HepG2 (cell line): ENCODE measurements at regions not wholly inside any gene's neighbourhood (a gene's known extent, or its start where the extent isn't known, plus 50 kb on each side); places are given as distances from the start of the nearest gene placed in this dataset.

Experiments
- CBX5 ChIP-seq: sonication (generic); formaldehyde crosslinking; IDR thresholded peaks from 2 replicates; pipeline ENCODE4 v1.4.0; 2020; ENCODE audit warnings: missing genetic modification reagents, borderline replicate concordance
- CHCHD3 ChIP-seq: sonication (generic); formaldehyde crosslinking; IDR thresholded peaks from 2 replicates; pipeline ENCODE4 v1.8.0; 2022; ENCODE audit warnings: mild to moderate bottlenecking, missing genetic modification reagents, moderate library complexity
- DMAP1 ChIP-seq: IDR thresholded peaks from 2 replicates; pipeline ENCODE4 v1.6.1; 2016
- ISL2 ChIP-seq: sonication (generic); formaldehyde crosslinking; IDR thresholded peaks from 2 replicates; pipeline ENCODE4 v1.5.0; 2020; ENCODE audit warnings: missing genetic modification reagents
- KMT2B ChIP-seq: IDR thresholded peaks from 2 replicates; pipeline ENCODE4 v1.6.1; 2016; ENCODE audit warnings: missing genetic modification reagents, missing compliant biosample characterization
- MEF2D ChIP-seq: sonication (generic); formaldehyde crosslinking; IDR thresholded peaks from 2 replicates; pipeline ENCODE4 v1.5.1; 2020; ENCODE audit warnings: mild to moderate bottlenecking, missing genetic modification reagents
- REST ChIP-seq, 2 experiments: IDR thresholded peaks; 2 replicates each; pipeline ENCODE4 v1.6.1; 2011 to 2012; ENCODE audit warnings: low read length in 2 of 2, borderline replicate concordance in 1 of 2, low read depth in 1 of 2, mild to moderate bottlenecking in 1 of 2, moderate library complexity in 1 of 2
- TGIF2 ChIP-seq: IDR thresholded peaks from 2 replicates; pipeline ENCODE4 v1.6.1; 2016; ENCODE audit warnings: control low read depth, missing compliant biosample characterization
- ZNF142 ChIP-seq: sonication (generic); formaldehyde crosslinking; IDR thresholded peaks from 2 replicates; pipeline ENCODE4 v1.4.0; 2020; ENCODE audit warnings: missing genetic modification reagents
- ZNF792 ChIP-seq: IDR thresholded peaks from 2 replicates; pipeline ENCODE4 v1.6.1; 2016
- TF ChIP-seq, protein P1 (sequence below): sonication (generic); formaldehyde crosslinking; IDR thresholded peaks from 2 replicates; pipeline ENCODE4 v1.4.0; 2020; ENCODE audit warnings: missing genetic modification reagents
- TF ChIP-seq, protein P2 (sequence below): sonication (generic); formaldehyde crosslinking; IDR thresholded peaks from 2 replicates; pipeline ENCODE4 v1.4.0; 2020; ENCODE audit warnings: mild to moderate bottlenecking, missing genetic modification reagents

DNA sequence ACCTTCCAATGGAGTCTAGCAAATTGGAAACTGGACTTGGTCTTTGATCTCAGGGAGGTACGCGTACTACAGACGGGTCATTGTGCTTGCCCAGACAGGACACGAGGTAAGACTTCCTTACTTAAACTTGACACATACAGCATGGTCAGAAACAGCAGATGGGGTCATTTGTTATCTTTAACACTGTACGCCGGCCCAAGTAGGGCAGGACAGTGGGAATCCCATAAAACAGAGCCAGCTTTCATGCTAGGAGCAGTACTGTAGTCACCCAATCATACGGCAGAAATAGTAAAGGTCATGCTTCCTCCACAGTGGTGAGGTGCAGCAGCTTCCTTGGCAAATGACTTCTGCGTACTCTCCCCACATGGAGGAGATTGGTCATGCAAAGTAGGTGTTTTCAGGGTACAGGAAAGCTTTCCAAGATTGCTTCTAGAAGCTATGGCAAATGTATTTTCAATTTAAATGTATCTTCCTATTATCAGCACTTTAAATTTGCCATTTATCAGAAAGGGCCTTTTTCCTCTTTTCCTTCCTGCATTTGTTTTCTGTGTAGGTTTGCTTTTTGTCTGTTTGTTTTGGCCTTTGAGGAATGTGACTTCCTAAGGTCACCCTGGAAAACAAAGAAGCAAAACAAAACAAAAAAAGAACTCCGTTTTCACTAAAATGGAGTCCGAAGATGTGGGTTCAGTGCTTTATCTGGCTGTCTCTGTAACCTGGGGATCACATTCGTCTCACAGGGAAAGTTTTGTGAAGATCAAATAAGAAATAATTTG lies 74.0 kb upstream of the DSG1 start (continued):
- TF ChIP-seq REST (IDR thresholded peaks at IDR 0.05; ENCODE audit: borderline replicate concordance in 1 of 2, low read depth in 1 of 2, low read length in 2 of 2) (peak in 1 of 2 experiments; percentile 12; a peak in 1 of 4 replicates), ZNF142 (CRISPR knock-in tag) (peak; percentile 63; the same call in 1 of the 2 replicates), MEF2D (CRISPR knock-in tag) (0 out of 2 replicates have a peak, but pooled peaks have one; percentile 20), DMAP1 (CRISPR knock-in tag) (peak; percentile 65; the same call in 1 of the 2 replicates), ZNF792 (CRISPR knock-in tag) (peak; percentile 77; the same call in 1 of the 2 replicates), ISL2 (peak; percentile 83; the same call in 1 of the 2 replicates), CHCHD3 (CRISPR knock-in tag) (no peak), TGIF2 (CRISPR knock-in tag) (peak; percentile 58; the same call in 1 of the 2 replicates), KMT2B (peak; percentile 75), CBX5 (peak; percentile 76; the same call in 1 of the 2 replicates)
- TF ChIP-seq, protein P1, sequence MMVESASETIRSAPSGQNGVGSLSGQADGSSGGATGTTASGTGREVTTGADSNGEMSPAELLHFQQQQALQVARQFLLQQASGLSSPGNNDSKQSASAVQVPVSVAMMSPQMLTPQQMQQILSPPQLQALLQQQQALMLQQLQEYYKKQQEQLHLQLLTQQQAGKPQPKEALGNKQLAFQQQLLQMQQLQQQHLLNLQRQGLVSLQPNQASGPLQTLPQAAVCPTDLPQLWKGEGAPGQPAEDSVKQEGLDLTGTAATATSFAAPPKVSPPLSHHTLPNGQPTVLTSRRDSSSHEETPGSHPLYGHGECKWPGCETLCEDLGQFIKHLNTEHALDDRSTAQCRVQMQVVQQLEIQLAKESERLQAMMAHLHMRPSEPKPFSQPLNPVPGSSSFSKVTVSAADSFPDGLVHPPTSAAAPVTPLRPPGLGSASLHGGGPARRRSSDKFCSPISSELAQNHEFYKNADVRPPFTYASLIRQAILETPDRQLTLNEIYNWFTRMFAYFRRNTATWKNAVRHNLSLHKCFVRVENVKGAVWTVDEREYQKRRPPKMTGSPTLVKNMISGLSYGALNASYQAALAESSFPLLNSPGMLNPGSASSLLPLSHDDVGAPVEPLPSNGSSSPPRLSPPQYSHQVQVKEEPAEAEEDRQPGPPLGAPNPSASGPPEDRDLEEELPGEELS (CRISPR knock-in tag): peak; percentile 74
- TF ChIP-seq, protein P2, sequence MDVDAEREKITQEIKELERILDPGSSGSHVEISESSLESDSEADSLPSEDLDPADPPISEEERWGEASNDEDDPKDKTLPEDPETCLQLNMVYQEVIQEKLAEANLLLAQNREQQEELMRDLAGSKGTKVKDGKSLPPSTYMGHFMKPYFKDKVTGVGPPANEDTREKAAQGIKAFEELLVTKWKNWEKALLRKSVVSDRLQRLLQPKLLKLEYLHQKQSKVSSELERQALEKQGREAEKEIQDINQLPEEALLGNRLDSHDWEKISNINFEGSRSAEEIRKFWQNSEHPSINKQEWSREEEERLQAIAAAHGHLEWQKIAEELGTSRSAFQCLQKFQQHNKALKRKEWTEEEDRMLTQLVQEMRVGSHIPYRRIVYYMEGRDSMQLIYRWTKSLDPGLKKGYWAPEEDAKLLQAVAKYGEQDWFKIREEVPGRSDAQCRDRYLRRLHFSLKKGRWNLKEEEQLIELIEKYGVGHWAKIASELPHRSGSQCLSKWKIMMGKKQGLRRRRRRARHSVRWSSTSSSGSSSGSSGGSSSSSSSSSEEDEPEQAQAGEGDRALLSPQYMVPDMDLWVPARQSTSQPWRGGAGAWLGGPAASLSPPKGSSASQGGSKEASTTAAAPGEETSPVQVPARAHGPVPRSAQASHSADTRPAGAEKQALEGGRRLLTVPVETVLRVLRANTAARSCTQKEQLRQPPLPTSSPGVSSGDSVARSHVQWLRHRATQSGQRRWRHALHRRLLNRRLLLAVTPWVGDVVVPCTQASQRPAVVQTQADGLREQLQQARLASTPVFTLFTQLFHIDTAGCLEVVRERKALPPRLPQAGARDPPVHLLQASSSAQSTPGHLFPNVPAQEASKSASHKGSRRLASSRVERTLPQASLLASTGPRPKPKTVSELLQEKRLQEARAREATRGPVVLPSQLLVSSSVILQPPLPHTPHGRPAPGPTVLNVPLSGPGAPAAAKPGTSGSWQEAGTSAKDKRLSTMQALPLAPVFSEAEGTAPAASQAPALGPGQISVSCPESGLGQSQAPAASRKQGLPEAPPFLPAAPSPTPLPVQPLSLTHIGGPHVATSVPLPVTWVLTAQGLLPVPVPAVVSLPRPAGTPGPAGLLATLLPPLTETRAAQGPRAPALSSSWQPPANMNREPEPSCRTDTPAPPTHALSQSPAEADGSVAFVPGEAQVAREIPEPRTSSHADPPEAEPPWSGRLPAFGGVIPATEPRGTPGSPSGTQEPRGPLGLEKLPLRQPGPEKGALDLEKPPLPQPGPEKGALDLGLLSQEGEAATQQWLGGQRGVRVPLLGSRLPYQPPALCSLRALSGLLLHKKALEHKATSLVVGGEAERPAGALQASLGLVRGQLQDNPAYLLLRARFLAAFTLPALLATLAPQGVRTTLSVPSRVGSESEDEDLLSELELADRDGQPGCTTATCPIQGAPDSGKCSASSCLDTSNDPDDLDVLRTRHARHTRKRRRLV: no peak
